ENCODE measurements at regions not wholly inside any gene's neighbourhood (a gene's known extent, or its start where the extent isn't known, plus 50 kb on each side); places are given as distances from the start of the nearest gene placed in this dataset.

- TF ChIP-seq, protein P1, sequence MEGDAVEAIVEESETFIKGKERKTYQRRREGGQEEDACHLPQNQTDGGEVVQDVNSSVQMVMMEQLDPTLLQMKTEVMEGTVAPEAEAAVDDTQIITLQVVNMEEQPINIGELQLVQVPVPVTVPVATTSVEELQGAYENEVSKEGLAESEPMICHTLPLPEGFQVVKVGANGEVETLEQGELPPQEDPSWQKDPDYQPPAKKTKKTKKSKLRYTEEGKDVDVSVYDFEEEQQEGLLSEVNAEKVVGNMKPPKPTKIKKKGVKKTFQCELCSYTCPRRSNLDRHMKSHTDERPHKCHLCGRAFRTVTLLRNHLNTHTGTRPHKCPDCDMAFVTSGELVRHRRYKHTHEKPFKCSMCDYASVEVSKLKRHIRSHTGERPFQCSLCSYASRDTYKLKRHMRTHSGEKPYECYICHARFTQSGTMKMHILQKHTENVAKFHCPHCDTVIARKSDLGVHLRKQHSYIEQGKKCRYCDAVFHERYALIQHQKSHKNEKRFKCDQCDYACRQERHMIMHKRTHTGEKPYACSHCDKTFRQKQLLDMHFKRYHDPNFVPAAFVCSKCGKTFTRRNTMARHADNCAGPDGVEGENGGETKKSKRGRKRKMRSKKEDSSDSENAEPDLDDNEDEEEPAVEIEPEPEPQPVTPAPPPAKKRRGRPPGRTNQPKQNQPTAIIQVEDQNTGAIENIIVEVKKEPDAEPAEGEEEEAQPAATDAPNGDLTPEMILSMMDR (conservative IDR thresholded peaks at IDR 0.05) = no peak
- no peak for TF ChIP-seq ZFX (IDR thresholded peaks at IDR 0.05)
Measured at GRCh38 chr3:177250151-177250550, 52.9 kb upstream of the TBL1XR1 start.

Measured in C4-2B (cell line).